HS-5 (cell line): ENCODE measurements at regions not wholly inside any gene's neighbourhood (a gene's known extent, or its start where the extent isn't known, plus 50 kb on each side); places are given as distances from the start of the nearest gene placed in this dataset.
"Not testable (repeated sequence)": the region's sequence is repeated elsewhere in the genome, so short reads cannot be mapped to it uniquely, and the experiment has no call there.

Experiments
- DNase-seq: peaks from one replicate; pipeline ENCODE4 v3.0.0-alpha.2; 2012; ENCODE audit warnings: low read depth

- DNase-seq: no peak
These were observed 115.8 kb upstream of the PBX1 start for GRCh38 chr1:164443166-164443565.

- no peak for DNase-seq
These were observed 115.1 kb upstream of the PBX1 start for GRCh38 chr1:164443836-164444235.

GRCh38 chr1:164446020-164446419, 113.0 kb upstream of the PBX1 start:
- no peak for DNase-seq

- no peak for DNase-seq
These were observed 106.4 kb upstream of the PBX1 start for GRCh38 chr1:164452549-164452948.

DNA sequence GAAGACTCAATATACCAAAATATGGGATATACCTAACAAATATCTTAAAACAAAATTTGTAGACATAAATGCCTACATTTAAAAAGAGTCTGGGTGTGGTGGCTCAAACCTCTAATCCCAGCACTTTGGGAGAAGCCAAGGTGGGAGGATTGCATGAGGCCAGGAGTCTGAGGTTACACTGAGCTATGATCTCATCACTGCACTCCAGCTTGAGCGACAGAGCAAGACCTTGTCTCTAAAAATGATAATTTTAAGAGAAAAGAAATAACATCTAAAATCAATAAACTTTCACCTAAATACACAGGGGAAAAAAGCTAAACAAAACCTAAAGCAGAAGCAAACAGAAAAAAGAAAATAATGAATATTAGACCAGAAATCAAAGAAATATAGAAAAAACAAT, 102.7 kb upstream of the PBX1 start:
- no peak for DNase-seq

- not testable (repeated sequence) for DNase-seq
These were observed 99.8 kb upstream of the PBX1 start for GRCh38 chr1:164459176-164459575.

- no peak for DNase-seq
These were observed 93.0 kb upstream of the PBX1 start for GRCh38 chr1:164466001-164466421.

DNA sequence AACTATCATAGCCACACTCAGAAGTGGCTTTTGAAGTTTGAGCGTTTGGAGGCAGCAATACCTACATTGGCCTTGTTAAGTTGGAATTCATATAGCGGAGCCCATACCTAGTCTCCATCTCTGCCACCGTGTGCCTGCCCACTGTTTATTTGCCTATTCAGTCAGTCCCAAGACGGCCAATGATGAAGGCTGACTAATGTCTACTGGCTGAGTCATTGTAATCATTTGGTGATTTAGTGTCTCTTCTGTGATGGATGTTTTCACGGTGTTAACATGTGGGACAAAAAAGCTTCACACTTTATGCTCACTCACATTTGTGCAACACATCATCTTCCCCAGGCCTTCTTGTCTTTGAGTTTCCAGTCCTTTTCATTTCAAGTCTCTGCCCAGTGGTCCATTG, 92.6 kb upstream of the PBX1 start:
- DNase-seq: no peak

- no peak for DNase-seq
These were observed 88.0 kb upstream of the PBX1 start for GRCh38 chr1:164470996-164471395.

GRCh38 chr1:164472841-164473240, 86.1 kb upstream of the PBX1 start:
- DNase-seq: no peak

DNA sequence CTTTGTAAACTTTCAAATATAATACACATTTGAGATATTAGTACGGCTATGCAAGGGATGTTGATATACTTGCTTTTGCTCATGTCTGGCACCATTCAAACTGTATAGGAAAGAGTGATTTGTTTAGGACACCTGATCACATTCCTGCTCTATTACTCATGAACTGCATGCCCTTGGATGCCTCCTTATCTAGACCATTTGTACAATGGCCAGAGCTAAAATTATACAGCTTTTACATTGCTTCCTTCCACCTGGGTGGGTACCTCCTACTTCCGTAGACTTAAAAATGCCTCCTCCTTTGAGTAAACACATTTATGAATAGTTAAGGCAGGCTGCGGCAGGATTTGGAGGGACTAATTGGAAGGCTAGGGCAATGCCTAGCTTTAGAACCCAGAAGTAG, 85.4 kb upstream of the PBX1 start:
- no peak for DNase-seq

GRCh38 chr1:164475834-164476233, 83.2 kb upstream of the PBX1 start:
- DNase-seq: no peak

- no peak for DNase-seq
These were observed 81.6 kb upstream of the PBX1 start for GRCh38 chr1:164477343-164477742.

DNA sequence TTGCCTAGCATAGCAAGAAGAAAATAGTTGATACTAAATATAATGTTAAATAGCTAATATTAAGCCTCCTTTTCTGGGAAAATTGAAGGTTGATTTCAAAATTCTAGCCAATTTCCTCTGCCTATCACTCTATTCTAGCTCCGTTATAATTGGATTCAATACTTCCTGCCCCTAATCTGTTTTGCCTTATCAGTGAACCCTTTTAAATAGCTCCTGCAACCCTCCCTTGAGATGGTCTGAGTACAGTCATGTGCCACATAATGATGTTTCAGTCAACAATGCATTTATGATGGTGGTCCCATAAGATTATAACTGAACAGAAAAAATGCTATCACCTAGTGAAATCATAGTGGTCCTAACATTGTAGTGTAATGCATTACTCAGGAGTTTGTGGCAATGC, 79.7 kb upstream of the PBX1 start:
- DNase-seq: no peak

DNA sequence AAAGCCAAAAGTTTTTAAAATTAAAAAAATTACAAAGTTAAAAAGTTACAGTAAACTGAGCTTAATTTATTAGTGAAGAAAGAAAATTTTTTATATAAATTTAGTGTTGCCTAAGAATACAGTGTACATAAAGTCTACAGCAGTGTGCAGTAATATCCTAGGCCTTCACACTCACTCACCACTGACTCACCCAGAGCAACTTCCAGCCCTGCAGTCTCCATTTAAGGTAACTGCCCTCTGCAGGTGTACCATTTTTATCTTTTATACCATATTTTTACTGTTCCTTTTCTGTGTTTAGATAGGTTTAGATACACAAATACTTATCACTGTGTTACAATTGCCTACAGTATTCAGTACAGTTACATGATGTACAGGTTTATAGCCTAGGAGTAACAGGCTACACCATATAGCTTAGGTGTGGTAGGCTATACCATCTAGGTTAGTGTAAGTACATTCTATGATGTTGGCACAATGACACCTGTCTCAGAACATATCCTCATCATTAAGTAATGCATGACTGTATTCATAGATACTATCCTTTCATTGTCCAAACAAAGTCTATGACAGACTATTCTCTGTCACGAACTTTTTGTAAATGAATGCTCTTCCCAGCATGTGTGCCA, 78.6 kb upstream of the PBX1 start:
- DNase-seq: no peak

DNA sequence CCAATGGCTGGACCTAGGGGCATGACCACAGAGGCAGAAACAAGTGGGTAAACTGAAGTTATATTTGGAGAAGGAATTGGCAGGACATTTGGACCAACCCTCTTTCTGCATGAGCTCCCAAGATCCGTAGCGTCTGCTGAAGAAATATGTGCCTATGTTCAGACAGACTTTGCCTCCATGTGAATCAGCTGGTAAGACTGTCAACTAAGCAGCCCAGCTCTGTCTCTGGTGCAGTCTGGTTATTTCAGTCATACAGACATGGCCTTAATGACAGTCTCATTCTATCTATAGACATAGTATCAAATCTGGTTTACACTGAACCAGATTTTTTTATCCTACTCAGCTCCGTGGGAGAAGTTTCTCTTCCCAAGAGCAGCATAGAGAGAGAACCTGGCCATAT, 63.1 kb upstream of the PBX1 start:
- no peak for DNase-seq

DNA sequence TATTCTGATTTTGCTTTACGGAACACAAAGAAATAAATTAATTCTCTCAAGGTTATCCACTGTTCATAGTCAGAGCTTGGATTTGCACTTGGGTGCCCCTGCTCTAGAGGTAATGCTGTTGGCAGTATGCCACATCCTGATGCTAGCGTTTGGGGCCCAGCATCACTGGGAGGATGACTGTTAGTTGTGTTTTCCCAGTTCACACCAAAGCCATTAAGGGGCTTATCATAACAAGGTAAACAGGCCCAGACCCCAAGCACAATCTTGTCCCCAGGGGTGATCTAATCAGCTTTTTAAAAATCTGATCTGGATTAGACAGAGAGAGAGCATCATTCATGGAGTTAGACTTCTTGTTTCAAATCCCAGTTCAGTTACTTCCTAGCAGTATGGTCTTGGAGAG, 60.2 kb upstream of the PBX1 start:
- no peak for DNase-seq

- DNase-seq: no peak
These were observed 54.2 kb upstream of the PBX1 start for GRCh38 chr1:164504749-164505148.
